WI38 (cell line): ENCODE measurements at regions not wholly inside any gene's neighbourhood (a gene's known extent, or its start where the extent isn't known, plus 50 kb on each side); places are given as distances from the start of the nearest gene placed in this dataset.
"Not testable (repeated sequence)": the region's sequence is repeated elsewhere in the genome, so short reads cannot be mapped to it uniquely, and the experiment has no call there.

Experiments used
- H3K4me3 ChIP-seq: 2 replicates; pipeline ENCODE4 v1.5.1; 2011; ENCODE audit warnings: low read depth, mild to moderate bottlenecking, control low read depth, low read length
- CTCF ChIP-seq: IDR thresholded peaks from 2 replicates; pipeline ENCODE4 v1.5.1; 2012; ENCODE audit warnings: low read depth, mild to moderate bottlenecking, control low read depth, low read length

GRCh38 chr1:228887101-228887500, 151.8 kb downstream of the RHOU start:
- H3K4me3 ChIP-seq, result no peak overlapping the region
- TF ChIP-seq CTCF, result no peak

- H3K4me3 ChIP-seq, result no peak overlapping the region
- no peak for TF ChIP-seq CTCF
Measured at GRCh38 chr1:228887960-228888359, 152.7 kb downstream of the RHOU start.

GRCh38 chr1:228889289-228889688, 154.0 kb downstream of the RHOU start:
- no peak for TF ChIP-seq CTCF
- no peak overlapping the region for H3K4me3 ChIP-seq

GRCh38 chr1:228891272-228892034, 156.2 kb downstream of the RHOU start:
- TF ChIP-seq CTCF, result no peak
- H3K4me3 ChIP-seq, result no peak overlapping the region

- not testable (repeated sequence) for H3K4me3 ChIP-seq
Measured at GRCh38 chr1:228892200-228892599, 156.9 kb downstream of the RHOU start.

GRCh38 chr1:228894442-228894989, 159.2 kb downstream of the RHOU start:
- TF ChIP-seq CTCF, result no peak
- no peak overlapping the region for H3K4me3 ChIP-seq

- no peak overlapping the region for H3K4me3 ChIP-seq
Measured at GRCh38 chr1:228897901-228898300, 162.6 kb downstream of the RHOU start.

More at GRCh38 chr1:228897901-228898300, 162.6 kb downstream of the RHOU start:
- TF ChIP-seq CTCF, result no peak
